Karpas-422 (cell line): ENCODE measurements at regions not wholly inside any gene's neighbourhood (a gene's known extent, or its start where the extent isn't known, plus 50 kb on each side); places are given as distances from the start of the nearest gene placed in this dataset.
A peak's percentile ranks its signal among the peaks of the same experiment; 100 is the strongest.

Source experiments
- DNase-seq: peaks from one replicate; pipeline ENCODE4 v3.0.0-alpha.2; 2015
- H2AFZ ChIP-seq: fragments of 200-600 bp; sonication (generic); 2 replicates; pipeline ENCODE4 v1.6.1; 2014; ENCODE audit warnings: antibody characterized with exemption, low read length, mixed read lengths
- H3K27ac ChIP-seq: fragments of 200-600 bp; sonication (generic); 2 replicates; pipeline ENCODE4 v1.5.1; 2014; ENCODE audit warnings: mild to moderate bottlenecking, low read length, moderate library complexity
- H3K27me3 ChIP-seq: fragments of 200-600 bp; sonication (generic); 2 replicates; pipeline ENCODE4 v1.6.1; 2014; ENCODE audit warnings: low read length, mixed read lengths
- H3K36me3 ChIP-seq: fragments of 200-600 bp; sonication (generic); 2 replicates; pipeline ENCODE4 v1.6.1; 2014; ENCODE audit warnings: low read length, mixed read lengths; ENCODE audit not compliant: insufficient read depth
- H3K4me1 ChIP-seq: fragments of 200-600 bp; sonication (generic); 2 replicates; pipeline ENCODE4 v1.6.1; 2014; ENCODE audit warnings: mild to moderate bottlenecking, low read length, mixed read lengths
- H3K4me2 ChIP-seq: fragments of 200-600 bp; sonication (generic); 2 replicates; pipeline ENCODE4 v1.6.1; 2014; ENCODE audit warnings: low read length, low read depth, mild to moderate bottlenecking; ENCODE audit not compliant: poor library complexity, severe bottlenecking
- H3K4me3 ChIP-seq: fragments of 200-600 bp; sonication (generic); 2 replicates; pipeline ENCODE4 v1.5.1; 2014; ENCODE audit warnings: mild to moderate bottlenecking, antibody characterized with exemption, low read length, mixed read lengths
- H3K79me2 ChIP-seq: fragments of 200-600 bp; sonication (generic); 2 replicates; pipeline ENCODE4 v1.6.1; 2014; ENCODE audit warnings: mild to moderate bottlenecking, low read length, mixed read lengths
- H3K9ac ChIP-seq: fragments of 200-600 bp; sonication (generic); 2 replicates; pipeline ENCODE4 v1.6.0; 2014; ENCODE audit warnings: low read length
- H3K9me2 ChIP-seq: fragments of 200-600 bp; sonication (generic), shearing (Covaris generic); replicated peaks from 2 replicates; pipeline ENCODE4 v1.6.0; 2014; ENCODE audit warnings: mild to moderate bottlenecking, low read length, moderate library complexity; ENCODE audit not compliant: insufficient read depth
- H3K9me3 ChIP-seq: fragments of 300-700, 200-600 bp; sonication (generic); 2 replicates; pipeline ENCODE4 v1.6.1; 2014; ENCODE audit warnings: low read length, mixed read lengths
- H4K20me1 ChIP-seq: fragments of 200-600 bp; sonication (generic); 2 replicates; pipeline ENCODE4 v1.6.1; 2014; ENCODE audit warnings: mild to moderate bottlenecking, antibody characterized with exemption, low read length, low read depth; ENCODE audit not compliant: insufficient read depth

DNA sequence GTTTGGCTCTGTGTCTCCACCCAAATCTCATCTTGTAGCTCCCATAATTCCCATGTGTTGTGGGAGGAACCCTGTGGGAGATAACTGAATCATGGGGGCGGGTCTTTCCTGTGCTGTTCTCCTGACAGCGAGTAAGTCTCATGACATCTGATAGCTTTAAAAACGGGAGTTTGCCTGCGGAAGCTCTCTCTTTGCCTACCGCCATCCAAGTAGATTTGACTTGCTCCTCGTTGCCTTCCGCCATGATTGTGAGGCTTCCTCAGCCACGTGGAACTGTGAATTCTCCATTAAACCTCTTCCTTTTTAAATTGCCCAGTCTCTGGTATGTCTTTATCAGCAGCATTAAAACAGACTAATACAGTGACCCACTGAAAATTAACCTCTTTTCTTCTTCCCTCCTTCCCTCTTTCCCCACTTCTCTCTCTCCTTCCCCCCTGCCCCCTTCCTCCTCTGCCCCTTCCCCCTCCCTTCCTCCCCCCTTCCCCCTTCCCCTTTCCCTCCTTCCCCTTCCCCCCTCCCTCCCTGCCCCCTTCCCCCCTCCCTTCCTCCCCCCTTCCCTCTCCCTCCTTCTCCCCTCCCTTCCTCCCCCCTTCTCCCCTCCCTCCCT lies 818.8 kb downstream of the SLC4A3 start:
- no peaks in the 10 kb centered on the region for H3K79me2 ChIP-seq
- no peak overlapping the region for H3K4me2 ChIP-seq
- no peak for DNase-seq
- no peak overlapping the region for H2AFZ ChIP-seq
- H3K9me2 ChIP-seq = no peaks in the 10 kb centered on the region; the same call in none of the 2 replicates
- no peaks in the 10 kb centered on the region for H3K9me3 ChIP-seq
- H3K4me1 ChIP-seq = no peaks in the 10 kb centered on the region
- H4K20me1 ChIP-seq = no peaks in the 10 kb centered on the region
- H3K36me3 ChIP-seq = no peaks in the 10 kb centered on the region
- H3K27me3 ChIP-seq = no peaks in the 10 kb centered on the region
- H3K9ac ChIP-seq = no peak overlapping the region
- H3K27ac ChIP-seq = no peak overlapping the region
- H3K4me3 ChIP-seq = no peak overlapping the region

DNA sequence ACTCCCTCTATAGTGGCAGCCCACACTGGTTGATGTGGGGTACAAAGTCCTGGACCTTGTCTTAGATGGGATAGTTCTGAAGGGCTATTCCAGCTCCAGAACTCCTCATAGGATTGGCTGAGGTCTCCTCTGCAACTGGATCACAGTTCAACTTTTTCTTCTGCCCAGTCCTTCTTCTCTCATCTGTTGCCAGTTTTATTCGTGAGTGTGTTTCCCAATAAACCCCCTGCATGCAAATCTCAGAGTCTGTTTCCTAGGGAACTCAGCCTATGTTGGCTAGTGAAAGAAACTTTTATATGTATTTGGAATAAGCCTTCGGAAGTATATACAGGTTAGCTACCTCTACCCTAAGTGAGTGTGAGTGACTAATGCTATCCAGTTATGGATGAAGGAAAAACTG lies 823.4 kb downstream of the SLC4A3 start:
- DNase-seq = no peak
- Histone ChIP-seq H3K79me2 (no peaks in the 10 kb centered on the region), H3K36me3 (no peaks in the 10 kb centered on the region), H3K9me3 (no peaks in the 10 kb centered on the region), H4K20me1 (no peaks in the 10 kb centered on the region), H3K27ac (no peak overlapping the region), H3K9me2 (no peaks in the 10 kb centered on the region; the same call in none of the 2 replicates), H3K27me3 (no peaks in the 10 kb centered on the region), H2AFZ (no peak overlapping the region), H3K4me1 (no peaks in the 10 kb centered on the region), H3K4me3 (no peak overlapping the region), H3K9ac (no peak overlapping the region), H3K4me2 (no peak overlapping the region)

GRCh38 chr2:220451438-220451837 lies 824.0 kb downstream of the SLC4A3 start:
- Histone ChIP-seq H3K79me2 (no peaks in the 10 kb centered on the region), H3K4me2 (no peak overlapping the region), H3K36me3 (no peaks in the 10 kb centered on the region), H2AFZ (no peak overlapping the region), H3K27me3 (no peaks in the 10 kb centered on the region), H3K9ac (no peak overlapping the region), H3K9me2 (no peaks in the 10 kb centered on the region; the same call in none of the 2 replicates), H3K4me1 (no peaks in the 10 kb centered on the region), H3K27ac (no peak overlapping the region), H4K20me1 (no peaks in the 10 kb centered on the region), H3K9me3 (no peaks in the 10 kb centered on the region), H3K4me3 (no peak overlapping the region)
- DNase-seq = no peak

DNA sequence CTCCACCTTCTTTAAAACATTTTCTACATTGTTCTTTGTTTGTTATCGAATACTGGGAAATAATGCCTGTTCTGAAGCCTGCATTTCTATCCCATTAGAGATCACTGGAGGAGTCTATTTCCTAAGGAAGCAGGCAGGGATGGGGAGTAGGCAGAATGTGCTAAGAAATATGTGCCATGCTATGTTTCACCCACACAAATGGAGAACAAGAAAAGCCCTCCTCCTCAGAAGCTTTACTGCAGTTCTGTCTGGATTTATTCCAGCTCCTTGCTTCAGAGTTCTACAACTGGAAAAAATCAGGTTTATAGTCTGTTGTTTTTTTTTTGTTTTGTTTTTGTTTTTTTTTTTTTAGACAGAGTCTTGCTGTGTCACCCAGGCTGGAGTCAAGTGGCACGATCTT lies 825.1 kb downstream of the SLC4A3 start:
- Histone ChIP-seq H3K4me1 (no peaks in the 10 kb centered on the region), H3K79me2 (no peaks in the 10 kb centered on the region), H3K36me3 (no peaks in the 10 kb centered on the region), H3K4me3 (no peak overlapping the region), H3K27ac (no peak overlapping the region), H3K9ac (no peak overlapping the region), H2AFZ (no peak overlapping the region), H3K9me3 (no peaks in the 10 kb centered on the region), H3K27me3 (no peaks in the 10 kb centered on the region), H3K4me2 (no peak overlapping the region), H3K9me2 (no peaks in the 10 kb centered on the region; the same call in 1 of the 2 replicates), H4K20me1 (no peaks in the 10 kb centered on the region)
- no peak for DNase-seq

DNA sequence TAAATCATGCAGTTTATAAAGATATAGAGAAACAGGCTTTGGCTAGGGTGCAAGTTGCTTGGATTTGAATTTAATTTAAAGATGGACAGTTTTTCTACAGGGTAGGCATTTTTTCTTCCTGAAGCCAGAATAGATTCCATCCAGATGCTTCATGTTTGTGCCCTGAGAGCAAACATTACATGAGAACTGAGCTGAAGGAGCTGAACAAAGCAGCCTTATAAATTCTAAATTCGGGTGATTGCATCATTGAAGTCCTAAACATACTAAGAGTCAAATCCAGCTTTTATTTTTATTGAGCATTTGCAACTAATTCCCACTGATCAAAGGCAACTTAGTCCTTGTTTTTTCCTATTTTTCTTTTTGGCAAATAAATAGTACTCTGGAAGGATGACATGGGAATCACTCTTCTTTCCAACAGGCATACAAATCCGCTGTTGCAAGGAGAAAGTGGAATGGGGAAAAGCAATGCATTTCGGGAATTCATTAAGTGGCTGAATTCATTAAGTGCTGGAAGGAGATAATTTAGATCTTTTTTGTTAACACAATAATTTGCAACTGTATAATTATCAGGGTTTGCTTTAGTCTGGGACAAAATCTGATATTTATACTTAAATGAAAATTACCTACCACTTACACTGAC lies 828.0 kb downstream of the SLC4A3 start:
- Histone ChIP-seq H3K4me1 (no peaks in the 10 kb centered on the region), H3K9ac (no peak overlapping the region), H3K36me3 (no peaks in the 10 kb centered on the region), H2AFZ (no peak overlapping the region), H3K4me3 (no peak overlapping the region), H3K79me2 (no peaks in the 10 kb centered on the region), H3K9me3 (no peaks in the 10 kb centered on the region), H3K27me3 (no peaks in the 10 kb centered on the region), H3K9me2 (no peaks in the 10 kb centered on the region), H3K27ac (no peak overlapping the region), H3K4me2 (no peak overlapping the region), H4K20me1 (no peaks in the 10 kb centered on the region)
- DNase-seq = no peak

DNA sequence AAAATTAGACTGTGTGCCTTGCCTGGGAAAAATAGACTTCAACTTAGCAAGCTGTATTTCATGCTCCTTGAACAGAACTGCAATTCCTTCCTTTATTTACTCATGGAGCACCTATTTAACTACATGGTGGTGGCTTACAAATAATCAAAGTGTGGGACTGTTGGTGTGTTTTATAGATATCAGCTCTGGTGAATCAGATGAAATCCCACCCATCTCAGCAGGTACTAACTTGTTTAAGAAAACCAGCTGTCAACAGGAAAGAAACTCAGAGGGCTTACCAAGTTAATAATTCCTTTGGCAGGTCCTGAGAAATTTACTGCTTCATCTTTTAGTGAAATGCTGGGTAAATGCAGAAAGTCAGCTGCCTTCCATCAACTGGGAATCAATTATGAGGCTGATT lies 830.6 kb downstream of the SLC4A3 start:
- Histone ChIP-seq H2AFZ (no peak overlapping the region), H3K4me3 (no peak overlapping the region), H3K4me2 (no peak overlapping the region), H3K4me1 (no peaks in the 10 kb centered on the region), H3K27me3 (no peaks in the 10 kb centered on the region), H3K9ac (no peak overlapping the region), H3K9me2 (no peaks in the 10 kb centered on the region), H3K27ac (no peak overlapping the region), H3K9me3 (no peaks in the 10 kb centered on the region), H3K36me3 (no peaks in the 10 kb centered on the region), H4K20me1 (no peaks in the 10 kb centered on the region), H3K79me2 (no peaks in the 10 kb centered on the region)
- no peak for DNase-seq

DNA sequence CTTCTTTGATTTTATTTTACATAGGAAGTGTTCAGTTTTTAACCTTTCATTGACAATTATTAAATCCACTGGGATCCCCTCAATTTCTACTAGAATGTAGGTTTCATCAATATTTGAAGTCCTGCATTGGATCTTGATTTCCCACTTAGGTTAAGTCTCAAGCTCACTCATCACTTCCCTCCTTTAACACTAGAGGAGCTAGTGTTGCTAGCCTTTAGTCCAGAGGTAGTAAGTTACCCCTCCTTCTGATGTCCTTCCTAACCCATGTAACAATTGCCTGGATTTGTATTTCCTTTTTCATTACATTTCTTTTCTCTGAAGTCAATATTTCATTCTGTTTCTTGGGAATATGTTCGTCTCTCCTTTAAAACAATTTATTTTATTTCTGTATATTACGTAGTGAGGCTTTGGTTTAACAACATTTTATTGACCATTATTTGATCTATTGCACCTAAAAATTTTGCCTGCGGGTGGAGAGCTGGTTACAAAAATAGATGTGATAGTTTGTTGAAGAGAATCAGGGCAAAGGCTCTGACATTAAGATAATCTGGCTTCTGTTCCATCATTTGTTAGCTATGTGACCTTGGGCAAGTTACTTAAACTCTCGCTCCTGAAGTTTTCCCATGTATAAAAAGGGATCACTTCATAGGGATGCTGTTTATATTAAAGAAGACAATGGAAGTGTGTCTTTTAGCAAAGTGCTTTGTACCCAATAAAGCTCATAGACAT lies 833.0 kb downstream of the SLC4A3 start:
- DNase-seq = peak; percentile 44
- no peak overlapping the region for H3K4me3 ChIP-seq
- no peaks in the 10 kb centered on the region for H4K20me1 ChIP-seq
- H3K27me3 ChIP-seq = no peaks in the 10 kb centered on the region
- no peaks in the 10 kb centered on the region for H3K9me2 ChIP-seq
- no peaks in the 10 kb centered on the region for H3K36me3 ChIP-seq
- no peak overlapping the region for H3K4me2 ChIP-seq
- no peak overlapping the region for H3K27ac ChIP-seq
- H3K79me2 ChIP-seq = no peaks in the 10 kb centered on the region
- no peaks in the 10 kb centered on the region for H3K4me1 ChIP-seq
- H3K9ac ChIP-seq = no peak overlapping the region
- no peak overlapping the region for H2AFZ ChIP-seq
- no peaks in the 10 kb centered on the region for H3K9me3 ChIP-seq

DNA sequence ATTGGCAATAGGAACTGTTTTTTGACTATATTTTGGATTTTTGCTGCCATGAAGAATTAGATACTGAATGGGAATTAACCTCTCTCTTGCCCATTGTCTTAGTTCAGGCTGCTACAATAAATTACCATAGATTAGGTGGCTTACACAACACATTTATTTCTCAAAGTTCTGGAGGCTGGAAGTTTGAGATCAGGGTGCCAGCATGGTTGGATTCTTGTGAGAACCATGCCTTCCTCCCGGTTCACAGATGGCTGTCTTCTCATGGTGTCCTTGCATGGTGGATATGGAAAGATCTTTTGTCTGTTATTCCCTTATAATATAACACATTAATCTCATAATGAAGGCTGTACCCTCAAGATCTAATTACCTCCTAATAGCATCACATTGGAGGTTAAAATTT lies 836.4 kb downstream of the SLC4A3 start:
- Histone ChIP-seq H3K79me2 (no peaks in the 10 kb centered on the region), H3K27me3 (no peaks in the 10 kb centered on the region), H2AFZ (no peak overlapping the region), H3K27ac (no peak overlapping the region), H3K4me1 (no peaks in the 10 kb centered on the region), H3K9ac (no peak overlapping the region), H3K36me3 (no peaks in the 10 kb centered on the region), H3K9me2 (no peaks in the 10 kb centered on the region), H3K4me3 (no peak overlapping the region), H3K9me3 (no peaks in the 10 kb centered on the region), H3K4me2 (no peak overlapping the region), H4K20me1 (no peaks in the 10 kb centered on the region)
- DNase-seq = no peak
